Transverse colon (tissue), 4 donors: ENCODE measurements at regions not wholly inside any gene's neighbourhood (a gene's known extent, or its start where the extent isn't known, plus 50 kb on each side); places are given as distances from the start of the nearest gene placed in this dataset.

Experiments
- DNase-seq: peaks from one replicate; pipeline ENCODE4 v3.0.0-alpha.2; 2019
- H3K27ac ChIP-seq, 4 donors: fragments of 200-600 bp; sonication (generic); 2 replicates each; pipeline ENCODE4 v1.5.1; 2016 to 2018; ENCODE audit warnings: inconsistent platforms in 4 of 4
- H3K27me3 ChIP-seq: fragments of 200-600 bp; sonication (generic); 2 replicates; pipeline ENCODE4 v1.5.1; 2017; ENCODE audit warnings: inconsistent platforms
- H3K36me3 ChIP-seq, 4 donors: fragments of 200-600 bp; sonication (generic); 2 replicates each; pipeline ENCODE4 v1.5.1; 2017 to 2019; ENCODE audit warnings: inconsistent platforms in 4 of 4
- H3K4me1 ChIP-seq, 4 donors: fragments of 200-600 bp; sonication (generic); 2 replicates each; pipeline ENCODE4 v1.5.1; 2017 to 2020; ENCODE audit warnings: inconsistent platforms in 4 of 4
- H3K4me3 ChIP-seq, 4 donors: fragments of 200-600 bp; sonication (generic); 1 replicate in 1 of 4; 2 replicates in 3 of 4; pipeline versions ENCODE4 v1.5.1 to v1.6.1; 2017 to 2019; ENCODE audit warnings: inconsistent platforms in 4 of 4
- H3K9me3 ChIP-seq, 2 donors: fragments of 200-600 bp; sonication (generic); 2 replicates each; pipeline ENCODE4 v1.5.1; 2017 to 2019; ENCODE audit warnings: inconsistent platforms in 2 of 2
- EP300 ChIP-seq: sonication (generic); formaldehyde crosslinking; IDR thresholded peaks from one replicate; pipeline ENCODE4 v1.6.1; 2017; ENCODE audit warnings: antibody characterized with exemption, low read depth
- POLR2A ChIP-seq: fragments of 450-650 bp; IDR thresholded peaks from one replicate; pipeline ENCODE4 v1.6.1; 2016; ENCODE audit warnings: antibody characterized with exemption, mild to moderate bottlenecking, moderate library complexity
- POLR2AphosphoS5 ChIP-seq, 3 donors: sonication (generic); formaldehyde crosslinking; IDR thresholded peaks; one replicate each; pipeline ENCODE4 v1.6.1; 2016; ENCODE audit warnings: antibody characterized with exemption in 3 of 3
- WGBS, 2 donors: methylation state at CpG; one replicate each; pipeline ENCODE4 v1.1.5; 2018; ENCODE audit warnings: low coverage in 1 of 2; 5-methylcytosine and 5-hydroxymethylcytosine counted together
- in situ Hi-C, 4 donors: fragments of 200-750 bp; cut with MboI; loops; one replicate each; pipeline versions ENCODE4 v1.15.0 to v1.15.1; 2017; ENCODE audit warnings: low sequenced_read_pairs in 3 of 4, low pct_ligation_motif_present in 1 of 4, low pct_unique_long_range_greater_than_20kb in 1 of 4
- intact Hi-C: fragments of 100-400 bp; cut with DNase I; formaldehyde crosslinking; loops from one replicate; pipeline ENCODE4 v1.15.1; 2023; ENCODE audit warnings: low total_unique reads
- TF ChIP-seq, protein P1 (sequence below), 5 experiments: fragments of 200-600 bp in 3 of 5; fragments of 450-650 bp in 2 of 5; sonication (generic) in 3 of 5; IDR thresholded peaks; 1 replicate in 2 of 5; 2 replicates in 3 of 5; pipeline ENCODE4 v1.5.1; 2016 to 2017; ENCODE audit warnings: antibody characterized with exemption in 5 of 5, inconsistent platforms in 3 of 5, mild to moderate bottlenecking in 2 of 5, moderate library complexity in 1 of 5

- no peak overlapping the region for H3K4me3 ChIP-seq
- no peaks in the 10 kb centered on the region for H3K27me3 ChIP-seq
- no peak for DNase-seq
- intact Hi-C loops (no loop called here), in situ Hi-C loops (no loop called here)
- TF ChIP-seq EP300 (no peak), POLR2AphosphoS5 (IDR thresholded peaks at IDR 0.05) (no peak), POLR2A (no peak)
- TF ChIP-seq, protein P1, sequence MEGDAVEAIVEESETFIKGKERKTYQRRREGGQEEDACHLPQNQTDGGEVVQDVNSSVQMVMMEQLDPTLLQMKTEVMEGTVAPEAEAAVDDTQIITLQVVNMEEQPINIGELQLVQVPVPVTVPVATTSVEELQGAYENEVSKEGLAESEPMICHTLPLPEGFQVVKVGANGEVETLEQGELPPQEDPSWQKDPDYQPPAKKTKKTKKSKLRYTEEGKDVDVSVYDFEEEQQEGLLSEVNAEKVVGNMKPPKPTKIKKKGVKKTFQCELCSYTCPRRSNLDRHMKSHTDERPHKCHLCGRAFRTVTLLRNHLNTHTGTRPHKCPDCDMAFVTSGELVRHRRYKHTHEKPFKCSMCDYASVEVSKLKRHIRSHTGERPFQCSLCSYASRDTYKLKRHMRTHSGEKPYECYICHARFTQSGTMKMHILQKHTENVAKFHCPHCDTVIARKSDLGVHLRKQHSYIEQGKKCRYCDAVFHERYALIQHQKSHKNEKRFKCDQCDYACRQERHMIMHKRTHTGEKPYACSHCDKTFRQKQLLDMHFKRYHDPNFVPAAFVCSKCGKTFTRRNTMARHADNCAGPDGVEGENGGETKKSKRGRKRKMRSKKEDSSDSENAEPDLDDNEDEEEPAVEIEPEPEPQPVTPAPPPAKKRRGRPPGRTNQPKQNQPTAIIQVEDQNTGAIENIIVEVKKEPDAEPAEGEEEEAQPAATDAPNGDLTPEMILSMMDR (IDR thresholded peaks at IDR 0.05) = no peak
- no peaks in the 10 kb centered on the region for H3K9me3 ChIP-seq
- no peaks in the 10 kb centered on the region for H3K4me1 ChIP-seq
- no peak overlapping the region for H3K27ac ChIP-seq
- 7 to 40% methylated on average over 2 of the region's 2 CpGs for WGBS, 2 donors
- no peaks in the 10 kb centered on the region for H3K36me3 ChIP-seq
Observed at GRCh38 chr9:107221321-107221720, 61.8 kb upstream of the RAD23B start.

- H3K4me3 ChIP-seq = no peak overlapping the region
- 35 to 42% methylated on average over 5 to 7 of the region's 7 CpGs for WGBS, 2 donors
- intact Hi-C loops = no loop called here
- TF ChIP-seq POLR2A = no peak
- TF ChIP-seq, protein P1 (IDR thresholded peaks at IDR 0.05) = no peak
- no peak for TF ChIP-seq POLR2AphosphoS5 (IDR thresholded peaks at IDR 0.05)
- TF ChIP-seq EP300 = no peak
- no peaks in the 10 kb centered on the region for H3K9me3 ChIP-seq
- peaks cover 0 to 2% (median under 1%) of the 10 kb centered on the region in 4 donors for H3K4me1 ChIP-seq
- no peak for DNase-seq
- no peaks in the 10 kb centered on the region for H3K27me3 ChIP-seq
- in situ Hi-C loops = no loop called here
- H3K36me3 ChIP-seq = no peaks in the 10 kb centered on the region
- no peak overlapping the region for H3K27ac ChIP-seq
Observed at GRCh38 chr9:107222020-107222522, 61.0 kb upstream of the RAD23B start.

- Histone ChIP-seq H3K4me3 (no peak overlapping the region), H3K36me3 (no peaks in the 10 kb centered on the region), H3K27ac (no peak overlapping the region), H3K9me3 (no peaks in the 10 kb centered on the region), H3K4me1 (peaks cover 0 to 11% (median 11%) of the 10 kb centered on the region in 4 donors), H3K27me3 (no peaks in the 10 kb centered on the region)
- intact Hi-C loops = no loop called here
- DNase-seq = no peak
- TF ChIP-seq, protein P1 (IDR thresholded peaks at IDR 0.05) = no peak
- TF ChIP-seq POLR2A (no peak), EP300 (no peak), POLR2AphosphoS5 (IDR thresholded peaks at IDR 0.05) (no peak)
- 75 to 81% methylated on average over 2 of the region's 2 CpGs for WGBS, 2 donors
- in situ Hi-C loops = no loop called here
Observed at GRCh38 chr9:107223381-107223780, 59.7 kb upstream of the RAD23B start.

DNA sequence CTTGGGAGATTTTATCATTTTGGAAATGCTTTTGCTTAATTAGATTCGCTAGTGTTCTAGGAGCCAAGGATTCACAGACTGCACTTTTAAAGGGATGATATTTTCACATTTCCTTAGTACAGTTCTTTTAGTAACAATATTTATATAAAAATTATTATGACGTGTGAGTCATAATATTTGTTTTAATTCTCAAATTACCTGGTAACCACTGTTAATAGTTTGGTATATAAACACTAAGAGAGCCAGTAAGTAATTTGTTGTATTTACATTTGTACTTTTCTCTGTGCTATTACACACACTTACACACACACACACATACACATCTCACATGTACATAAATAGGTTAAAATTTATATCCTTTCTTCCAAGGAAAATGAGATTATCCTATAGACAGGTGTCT is 58.8 kb upstream of the RAD23B start:
- WGBS, 2 donors = 63 to 71% methylated on average over 2 of the region's 2 CpGs
- no peak for TF ChIP-seq POLR2A
- TF ChIP-seq POLR2AphosphoS5 (IDR thresholded peaks at IDR 0.05) = no peak
- no peak for TF ChIP-seq EP300
- TF ChIP-seq, protein P1 (IDR thresholded peaks at IDR 0.05) = no peak

More for the DNA sequence above, 58.8 kb upstream of the RAD23B start:
- no peak overlapping the region for H3K4me3 ChIP-seq
- H3K9me3 ChIP-seq = no peaks in the 10 kb centered on the region
- H3K27ac ChIP-seq = no peak overlapping the region
- in situ Hi-C loops (no loop called here), intact Hi-C loops (no loop called here)
- H3K27me3 ChIP-seq = no peaks in the 10 kb centered on the region
- H3K36me3 ChIP-seq = no peaks in the 10 kb centered on the region
- no peak for DNase-seq
- H3K4me1 ChIP-seq = peaks cover 0 to 19% (median 15%) of the 10 kb centered on the region in 4 donors
